ENCODE measurements at regions not wholly inside any gene's neighbourhood (a gene's known extent, or its start where the extent isn't known, plus 50 kb on each side); places are given as distances from the start of the nearest gene placed in this dataset.

DNA sequence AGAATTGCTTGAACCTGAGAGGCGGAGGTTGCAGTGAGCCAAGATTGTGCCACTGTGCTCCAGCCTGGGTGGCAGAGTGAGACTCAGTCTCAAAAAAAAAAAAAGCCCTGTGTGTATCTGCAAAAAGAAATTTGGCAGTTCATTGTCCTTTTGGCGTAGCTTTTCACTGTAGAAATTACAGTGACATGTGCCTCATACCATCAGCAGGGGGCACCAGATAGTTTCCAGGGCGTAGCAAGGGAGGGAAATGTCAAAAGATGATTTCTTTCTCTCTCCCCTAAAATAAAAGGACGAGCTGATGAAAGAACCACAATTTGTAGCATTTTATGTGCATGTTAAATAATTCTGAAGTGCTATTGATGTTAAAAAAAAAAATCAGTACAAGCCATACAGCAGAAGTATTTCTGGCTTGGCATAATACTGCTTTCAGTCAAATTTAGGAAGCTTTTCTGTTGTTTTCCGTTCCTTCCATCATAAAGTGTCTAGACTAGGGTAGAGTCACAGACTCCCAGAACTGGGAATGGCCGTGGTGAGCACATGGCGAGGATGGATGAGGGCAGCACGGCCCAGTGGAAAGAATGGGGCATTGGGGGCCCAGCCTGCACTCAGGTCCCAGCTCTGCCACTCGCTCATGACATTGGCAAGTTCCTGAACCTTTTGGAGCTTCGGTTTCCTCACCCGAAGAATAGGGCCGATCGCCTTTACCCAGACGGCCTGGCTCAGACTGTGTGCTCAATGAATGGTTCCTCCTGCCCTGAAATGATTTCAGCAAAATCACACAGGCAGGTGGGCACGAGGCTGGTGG is 59.8 kb upstream of the RPH3AL start:
- H3K4me3 Mint-ChIP-seq (ENCODE audit: unreplicated experiment): no peak overlapping the region
- H3K36me3 Mint-ChIP-seq (ENCODE audit: low read depth): peaks cover 2% of the 10 kb centered on the region
- H3K27ac Mint-ChIP-seq (ENCODE audit: unreplicated experiment): no peak overlapping the region
- peak; percentile 39 for DNase-seq (ENCODE audit: low spot score)
- H3K27me3 Mint-ChIP-seq (ENCODE audit: low read depth): no peaks in the 10 kb centered on the region
- H3K4me1 Mint-ChIP-seq (ENCODE audit: low read depth): peaks cover 30% of the 10 kb centered on the region
- H3K9me3 Mint-ChIP-seq (ENCODE audit: low read depth): no peaks in the 10 kb centered on the region
- peak; percentile 93 for TF ChIP-seq CTCF (IDR thresholded peaks at IDR 0.05)

DNA sequence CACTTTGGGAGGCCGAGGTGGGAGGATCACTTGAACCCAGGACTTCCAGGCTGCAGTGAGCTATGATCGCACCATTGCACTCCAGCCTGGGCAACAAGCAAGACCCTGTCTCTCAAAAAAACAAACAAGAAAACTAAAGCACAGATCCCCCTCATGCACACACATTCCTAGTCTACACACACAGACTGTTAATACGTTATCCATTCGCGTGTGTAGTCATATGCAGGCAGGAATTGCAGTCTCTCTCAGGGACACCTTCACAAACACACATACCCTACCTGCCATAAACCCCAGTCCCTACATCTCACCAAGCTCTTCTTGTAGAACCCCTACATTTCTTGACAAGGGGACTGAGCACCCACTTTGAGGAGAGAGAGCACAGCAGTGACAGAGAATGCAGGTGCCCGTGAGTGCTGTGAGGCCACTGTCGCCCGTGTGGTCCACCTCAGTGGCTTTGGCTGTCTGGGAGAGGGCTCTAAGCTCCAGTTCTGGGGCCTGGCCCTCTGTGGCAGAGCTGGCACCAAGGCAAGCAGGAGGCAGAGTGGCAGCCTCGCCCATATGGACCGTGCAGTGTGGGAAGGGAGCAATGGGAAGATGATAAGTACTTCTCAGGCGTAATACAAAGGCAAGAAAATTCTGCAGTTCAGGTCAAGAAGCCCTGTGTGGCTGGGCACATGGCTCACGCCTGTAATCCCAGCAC is 59.0 kb upstream of the RPH3AL start:
- Mint-ChIP-seq H3K4me1 (ENCODE audit: low read depth) (peaks cover 30% of the 10 kb centered on the region), H3K36me3 (ENCODE audit: low read depth) (peaks cover 2% of the 10 kb centered on the region), H3K27ac (ENCODE audit: unreplicated experiment) (peak overlapping the region; percentile 9), H3K27me3 (ENCODE audit: low read depth) (no peaks in the 10 kb centered on the region), H3K9me3 (ENCODE audit: low read depth) (no peaks in the 10 kb centered on the region), H3K4me3 (ENCODE audit: unreplicated experiment) (peak overlapping the region; percentile 85)
- DNase-seq (ENCODE audit: low spot score): peak; percentile 44
- TF ChIP-seq CTCF (IDR thresholded peaks at IDR 0.05): no peak

DNA sequence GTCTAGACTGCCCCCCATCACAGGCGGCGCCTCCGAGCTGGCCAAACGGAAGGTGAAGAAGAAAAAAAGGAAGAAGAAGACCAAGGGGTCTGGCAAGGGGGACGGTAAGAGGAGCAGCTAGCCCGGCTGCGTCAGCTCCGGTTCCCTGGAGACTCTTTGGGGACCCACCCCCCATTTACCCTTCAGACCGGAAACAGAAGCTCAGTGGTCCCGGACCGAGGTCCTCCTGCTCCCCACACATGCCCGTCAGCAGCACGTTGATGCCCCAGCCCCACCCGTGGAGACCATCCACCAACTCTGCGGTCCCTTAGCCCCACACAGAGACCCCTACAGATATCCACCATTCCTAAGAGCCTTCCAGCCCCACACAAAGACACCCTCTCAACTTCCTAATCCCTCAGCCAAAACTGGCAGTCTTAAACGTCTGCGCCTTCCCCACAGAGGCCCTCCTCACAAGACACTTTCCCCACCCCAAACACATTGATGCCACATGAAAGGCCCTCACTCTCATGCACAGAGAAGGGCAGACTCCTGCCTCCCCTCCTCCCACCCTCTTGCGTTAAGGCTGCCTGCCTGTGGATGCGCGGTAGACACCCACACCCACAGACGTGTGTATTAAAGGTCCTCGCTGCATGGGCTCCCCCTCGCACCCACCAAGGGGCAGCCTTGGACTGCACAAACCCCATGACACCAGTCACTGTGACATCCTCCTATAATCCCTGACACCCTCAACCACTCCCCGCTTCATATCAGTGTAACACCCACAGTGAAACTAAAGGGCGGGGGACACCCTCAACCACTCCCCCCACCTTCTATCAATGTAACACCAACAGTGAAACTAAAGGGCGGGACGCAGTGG is 58.2 kb upstream of the RPH3AL start:
- H3K9me3 Mint-ChIP-seq (ENCODE audit: low read depth): no peaks in the 10 kb centered on the region
- peaks cover 2% of the 10 kb centered on the region for H3K36me3 Mint-ChIP-seq (ENCODE audit: low read depth)
- peak overlapping the region; percentile 85 for H3K4me3 Mint-ChIP-seq (ENCODE audit: unreplicated experiment)
- H3K27ac Mint-ChIP-seq (ENCODE audit: unreplicated experiment): peak overlapping the region; percentile 78
- no peak for TF ChIP-seq CTCF (IDR thresholded peaks at IDR 0.05)
- H3K4me1 Mint-ChIP-seq (ENCODE audit: low read depth): peaks cover 30% of the 10 kb centered on the region
- no peaks in the 10 kb centered on the region for H3K27me3 Mint-ChIP-seq (ENCODE audit: low read depth)
- DNase-seq (ENCODE audit: low spot score): no peak

GRCh38 chr17:409848-410542 is 57.4 kb upstream of the RPH3AL start:
- Mint-ChIP-seq H3K9me3 (ENCODE audit: low read depth) (no peaks in the 10 kb centered on the region), H3K36me3 (ENCODE audit: low read depth) (peaks cover 2% of the 10 kb centered on the region), H3K4me1 (ENCODE audit: low read depth) (peaks cover 30% of the 10 kb centered on the region), H3K27ac (ENCODE audit: unreplicated experiment) (peak overlapping the region; percentile 78), H3K4me3 (ENCODE audit: unreplicated experiment) (peak overlapping the region; percentile 85), H3K27me3 (ENCODE audit: low read depth) (no peaks in the 10 kb centered on the region)
- peak; percentile 42 for TF ChIP-seq CTCF (IDR thresholded peaks at IDR 0.05)
- DNase-seq (ENCODE audit: low spot score): peak; percentile 99

Measured in chondrocyte (in vitro differentiated cells).